Neural cell (in vitro differentiated cells): ENCODE measurements at regions not wholly inside any gene's neighbourhood (a gene's known extent, or its start where the extent isn't known, plus 50 kb on each side); places are given as distances from the start of the nearest gene placed in this dataset.

Experiments used
- H2AFZ ChIP-seq: fragments of 200-600, 300-800 bp; sonication (generic), shearing (Covaris generic); 2 replicates; pipeline ENCODE4 v1.6.0; 2014; ENCODE audit warnings: low read depth, mild to moderate bottlenecking, antibody characterized with exemption, low read length, moderate library complexity
- H3F3A ChIP-seq: fragments of 200-600 bp; shearing (Covaris generic); 2 replicates; pipeline ENCODE4 v1.6.1; 2016; ENCODE audit warnings: mild to moderate bottlenecking, moderate library complexity, mixed read lengths, antibody characterized with exemption, low read length; ENCODE audit not compliant: insufficient read depth, poor library complexity, severe bottlenecking
- H3K27ac ChIP-seq: fragments of 200-600, 300-800 bp; sonication (generic), shearing (Covaris generic); 2 replicates; pipeline ENCODE4 v1.5.1; 2014; ENCODE audit warnings: mild to moderate bottlenecking, low read length, moderate library complexity
- H3K27me3 ChIP-seq: fragments of 300-800, 200-600 bp; sonication (generic), shearing (Covaris generic); 2 replicates; pipeline ENCODE4 v1.6.0; 2014; ENCODE audit warnings: mild to moderate bottlenecking, low read depth, low read length, moderate library complexity; ENCODE audit not compliant: insufficient read depth
- H3K36me3 ChIP-seq: fragments of 300-800, 200-600 bp; sonication (generic), shearing (Covaris generic); 2 replicates; pipeline ENCODE4 v1.5.1; 2014; ENCODE audit warnings: mild to moderate bottlenecking, antibody characterized with exemption, low read length, moderate library complexity; ENCODE audit not compliant: insufficient read depth
- H3K4me2 ChIP-seq: fragments of 300-800, 200-600 bp; sonication (generic), shearing (Covaris generic); 2 replicates; pipeline ENCODE4 v1.6.0; 2014; ENCODE audit warnings: mild to moderate bottlenecking, low read length
- H3K4me3 ChIP-seq: fragments of 300-800, 200-600 bp; sonication (generic), shearing (Covaris generic); 2 replicates; pipeline ENCODE4 v1.5.1; 2014; ENCODE audit warnings: mild to moderate bottlenecking, low read length, moderate library complexity
- H3K79me2 ChIP-seq: fragments of 200-600 bp; shearing (Covaris generic); replicated peaks from 2 replicates; pipeline ENCODE4 v1.6.0; 2014; ENCODE audit warnings: mild to moderate bottlenecking, low read length, moderate library complexity; ENCODE audit not compliant: insufficient read depth
- H3K9ac ChIP-seq: fragments of 300-800, 200-600 bp; sonication (generic), shearing (Covaris generic); 2 replicates; pipeline ENCODE4 v1.6.1; 2016; ENCODE audit warnings: mild to moderate bottlenecking, low read length, mixed read lengths
- H3K9me2 ChIP-seq: fragments of 200-600 bp; shearing (Covaris generic); 2 replicates; pipeline ENCODE4 v1.6.1; 2016; ENCODE audit warnings: mild to moderate bottlenecking, low read length, mixed read lengths; ENCODE audit not compliant: insufficient read depth
- H3K9me3 ChIP-seq: fragments of 200-600, 300-800 bp; sonication (generic), shearing (Covaris generic); 2 replicates; pipeline ENCODE4 v1.6.1; 2016; ENCODE audit warnings: mild to moderate bottlenecking, mixed run types, low read length, moderate library complexity, mixed read lengths
- H4K20me1 ChIP-seq: fragments of 200-600 bp; shearing (Covaris generic); 2 replicates; pipeline ENCODE4 v1.6.1; 2016; ENCODE audit warnings: mild to moderate bottlenecking, mixed run types; ENCODE audit not compliant: insufficient read depth
- CTCF ChIP-seq: fragments of 450-650 bp; IDR thresholded peaks from 2 replicates; pipeline ENCODE4 v1.5.1; 2014; ENCODE audit warnings: antibody characterized with exemption, mild to moderate bottlenecking, moderate library complexity; ENCODE audit not compliant: poor library complexity, severe bottlenecking
- EZH2 ChIP-seq: fragments of 200-600, 300-800 bp; shearing (Covaris generic), sonication (generic); IDR thresholded peaks from 2 replicates; pipeline ENCODE4 v1.6.1; 2014; ENCODE audit warnings: antibody characterized with exemption, low read length, borderline replicate concordance, mild to moderate bottlenecking; ENCODE audit not compliant: insufficient read depth, poor library complexity, severe bottlenecking
- MXI1 ChIP-seq: fragments of 450-650 bp; conservative IDR thresholded peaks from 2 replicates; pipeline ENCODE4 v1.6.1; 2014; ENCODE audit warnings: antibody characterized with exemption, mild to moderate bottlenecking; ENCODE audit not compliant: poor library complexity, severe bottlenecking
- POLR2AphosphoS5 ChIP-seq: IDR thresholded peaks from 2 replicates; pipeline ENCODE4 v1.6.1; 2012
- REST ChIP-seq: IDR thresholded peaks from 2 replicates; pipeline ENCODE4 v1.6.1; 2012; ENCODE audit warnings: borderline replicate concordance
- SMC3 ChIP-seq: fragments of 450-650 bp; conservative IDR thresholded peaks from 2 replicates; pipeline ENCODE4 v1.6.1; 2014; ENCODE audit warnings: antibody characterized with exemption, mild to moderate bottlenecking, moderate library complexity; ENCODE audit not compliant: poor library complexity
- TAF1 ChIP-seq: IDR thresholded peaks from 2 replicates; pipeline ENCODE4 v1.6.1; 2012; ENCODE audit warnings: low read depth

- Histone ChIP-seq H3K79me2 (no peaks in the 10 kb centered on the region), H3K4me2 (no peak overlapping the region), H3K9ac (no peak overlapping the region), H3K9me3 (no peaks in the 10 kb centered on the region), H3K36me3 (no peaks in the 10 kb centered on the region), H3K4me3 (no peak overlapping the region), H2AFZ (no peak overlapping the region), H3F3A (no peaks in the 10 kb centered on the region), H3K27ac (no peak overlapping the region), H3K27me3 (no peaks in the 10 kb centered on the region), H4K20me1 (no peaks in the 10 kb centered on the region), H3K9me2 (no peaks in the 10 kb centered on the region)
- TF ChIP-seq POLR2AphosphoS5 (no peak), MXI1 (no peak), EZH2 (no peak), TAF1 (no peak)
Observed at GRCh38 chr5:37921452-37921851, 81.6 kb upstream of the GDNF start.

- Histone ChIP-seq H3K9me2 (no peaks in the 10 kb centered on the region), H3K4me3 (no peak overlapping the region), H3K36me3 (no peaks in the 10 kb centered on the region), H3K27me3 (no peaks in the 10 kb centered on the region), H3K9me3 (no peaks in the 10 kb centered on the region), H3K27ac (no peak overlapping the region), H3F3A (no peaks in the 10 kb centered on the region), H3K4me2 (no peak overlapping the region), H4K20me1 (no peaks in the 10 kb centered on the region), H3K9ac (no peak overlapping the region), H3K79me2 (no peaks in the 10 kb centered on the region), H2AFZ (no peak overlapping the region)
- TF ChIP-seq REST (no peak), EZH2 (no peak), TAF1 (no peak), CTCF (no peak), MXI1 (no peak), SMC3 (no peak)
Observed at GRCh38 chr5:37918424-37918823, 78.6 kb upstream of the GDNF start.

GRCh38 chr5:37916525-37916924 is 76.7 kb upstream of the GDNF start:
- Histone ChIP-seq H3K4me3 (no peak overlapping the region), H3K79me2 (no peaks in the 10 kb centered on the region)
- no peak for TF ChIP-seq TAF1

More at GRCh38 chr5:37916525-37916924, 76.7 kb upstream of the GDNF start:
- no peaks in the 10 kb centered on the region for H3K27me3 ChIP-seq
- no peaks in the 10 kb centered on the region for H3K9me3 ChIP-seq
- H3K4me2 ChIP-seq, result no peak overlapping the region
- H2AFZ ChIP-seq, result no peak overlapping the region
- no peaks in the 10 kb centered on the region for H3K36me3 ChIP-seq
- H3K9ac ChIP-seq, result no peak overlapping the region
- no peaks in the 10 kb centered on the region for H4K20me1 ChIP-seq
- no peak overlapping the region for H3K27ac ChIP-seq
- H3K9me2 ChIP-seq, result no peaks in the 10 kb centered on the region
- no peaks in the 10 kb centered on the region for H3F3A ChIP-seq
